ENCODE measurements at regions not wholly inside any gene's neighbourhood (a gene's known extent, or its start where the extent isn't known, plus 50 kb on each side); places are given as distances from the start of the nearest gene placed in this dataset.

GRCh38 chr10:28241741-28242399 is 61.0 kb downstream of the MPP7 start:
- H3K4me3 ChIP-seq (ENCODE audit: low read depth, low read length): no peak overlapping the region
- peak; percentile 79 for DNase-seq (ENCODE audit: low read depth)
- TF ChIP-seq CTCF (conservative IDR thresholded peaks at IDR 0.05; ENCODE audit: low read depth, low read length): peak; percentile 86

- H3K4me3 ChIP-seq (ENCODE audit: low read depth, low read length): no peak overlapping the region
- TF ChIP-seq CTCF (conservative IDR thresholded peaks at IDR 0.05; ENCODE audit: low read depth, low read length): no peak
- DNase-seq (ENCODE audit: low read depth): no peak
Observed at GRCh38 chr10:28240400-28240799, 62.5 kb downstream of the MPP7 start.

GRCh38 chr10:28236591-28236990 is 66.3 kb downstream of the MPP7 start:
- no peak overlapping the region for H3K4me3 ChIP-seq (ENCODE audit: low read depth, low read length)
- no peak for DNase-seq (ENCODE audit: low read depth)
- no peak for TF ChIP-seq CTCF (conservative IDR thresholded peaks at IDR 0.05; ENCODE audit: low read depth, low read length)

- no peak overlapping the region for H3K4me3 ChIP-seq (ENCODE audit: low read depth, low read length)
- DNase-seq (ENCODE audit: low read depth): no peak
- no peak for TF ChIP-seq CTCF (conservative IDR thresholded peaks at IDR 0.05; ENCODE audit: low read depth, low read length)
Observed at GRCh38 chr10:28220811-28221210, 82.1 kb downstream of the MPP7 start.

GRCh38 chr10:28219251-28219650 is 83.6 kb downstream of the MPP7 start:
- H3K4me3 ChIP-seq (ENCODE audit: low read depth, low read length): no peak overlapping the region
- DNase-seq (ENCODE audit: low read depth): peak; percentile 63
- TF ChIP-seq CTCF (conservative IDR thresholded peaks at IDR 0.05; ENCODE audit: low read depth, low read length): no peak

GRCh38 chr10:28217848-28218247 is 85.0 kb downstream of the MPP7 start:
- peak; percentile 74 for DNase-seq (ENCODE audit: low read depth)
- TF ChIP-seq CTCF (conservative IDR thresholded peaks at IDR 0.05; ENCODE audit: low read depth, low read length): no peak
- H3K4me3 ChIP-seq (ENCODE audit: low read depth, low read length): no peak overlapping the region

- no peak for TF ChIP-seq CTCF (conservative IDR thresholded peaks at IDR 0.05; ENCODE audit: low read depth, low read length)
- no peak for DNase-seq (ENCODE audit: low read depth)
- H3K4me3 ChIP-seq (ENCODE audit: low read depth, low read length): no peak overlapping the region
Observed at GRCh38 chr10:28215930-28216329, 86.9 kb downstream of the MPP7 start.

Data from choroid plexus epithelial cell (primary cell).